ENCODE measurements at regions not wholly inside any gene's neighbourhood (a gene's known extent, or its start where the extent isn't known, plus 50 kb on each side); places are given as distances from the start of the nearest gene placed in this dataset.

DNA sequence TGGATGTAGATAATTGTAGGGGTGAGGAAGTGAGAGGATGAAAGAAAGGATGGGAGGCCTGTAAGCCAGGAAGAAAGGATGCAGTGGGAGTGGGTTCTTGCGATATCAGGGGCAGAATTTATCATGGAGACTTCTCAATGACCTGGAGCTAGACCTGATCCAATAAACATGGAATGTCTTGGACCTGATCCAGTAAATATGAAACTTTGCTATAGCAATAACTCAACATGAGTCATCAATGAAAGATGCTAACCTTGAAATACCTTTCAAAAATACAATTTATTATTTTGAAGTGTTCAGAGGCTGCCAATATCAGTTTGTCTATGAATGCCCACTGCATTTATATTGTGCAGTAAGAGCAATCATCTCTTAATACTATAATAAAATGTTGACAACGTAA, 279.5 kb downstream of the POU4F1 start:
- H3K9me3 Mint-ChIP-seq, result no peaks in the 10 kb centered on the region
- TF ChIP-seq, protein P1, sequence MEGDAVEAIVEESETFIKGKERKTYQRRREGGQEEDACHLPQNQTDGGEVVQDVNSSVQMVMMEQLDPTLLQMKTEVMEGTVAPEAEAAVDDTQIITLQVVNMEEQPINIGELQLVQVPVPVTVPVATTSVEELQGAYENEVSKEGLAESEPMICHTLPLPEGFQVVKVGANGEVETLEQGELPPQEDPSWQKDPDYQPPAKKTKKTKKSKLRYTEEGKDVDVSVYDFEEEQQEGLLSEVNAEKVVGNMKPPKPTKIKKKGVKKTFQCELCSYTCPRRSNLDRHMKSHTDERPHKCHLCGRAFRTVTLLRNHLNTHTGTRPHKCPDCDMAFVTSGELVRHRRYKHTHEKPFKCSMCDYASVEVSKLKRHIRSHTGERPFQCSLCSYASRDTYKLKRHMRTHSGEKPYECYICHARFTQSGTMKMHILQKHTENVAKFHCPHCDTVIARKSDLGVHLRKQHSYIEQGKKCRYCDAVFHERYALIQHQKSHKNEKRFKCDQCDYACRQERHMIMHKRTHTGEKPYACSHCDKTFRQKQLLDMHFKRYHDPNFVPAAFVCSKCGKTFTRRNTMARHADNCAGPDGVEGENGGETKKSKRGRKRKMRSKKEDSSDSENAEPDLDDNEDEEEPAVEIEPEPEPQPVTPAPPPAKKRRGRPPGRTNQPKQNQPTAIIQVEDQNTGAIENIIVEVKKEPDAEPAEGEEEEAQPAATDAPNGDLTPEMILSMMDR (IDR thresholded peaks at IDR 0.05; ENCODE audit: unreplicated experiment in 3 of 3), result no peak
- no peaks in the 10 kb centered on the region for H3K4me1 Mint-ChIP-seq
- H3K27ac Mint-ChIP-seq, result no peak overlapping the region
- no peaks in the 10 kb centered on the region for H3K36me3 Mint-ChIP-seq (ENCODE audit: low read depth)
- H3K4me3 Mint-ChIP-seq, result no peak overlapping the region
- peaks cover 3% of the 10 kb centered on the region for H3K27me3 Mint-ChIP-seq (ENCODE audit: low read depth)

DNA sequence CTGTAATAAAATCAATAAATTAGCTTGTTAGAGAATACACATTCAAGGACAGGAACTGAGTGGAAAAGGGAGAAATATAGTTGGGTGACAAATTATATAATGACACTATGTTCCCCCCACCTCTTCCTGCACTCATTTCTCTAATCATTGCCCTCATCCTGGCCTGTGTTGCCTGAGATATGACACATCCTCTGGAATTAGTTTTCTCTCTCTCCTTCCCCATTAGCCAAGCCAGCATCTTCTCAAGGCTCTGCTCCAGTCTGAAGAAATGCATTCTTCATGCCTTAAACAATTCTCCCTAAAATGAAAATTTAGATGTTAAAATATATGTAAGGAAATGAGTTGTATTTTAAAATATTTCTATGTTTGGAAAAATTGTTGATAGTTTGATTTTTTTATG, 280.3 kb downstream of the POU4F1 start:
- TF ChIP-seq, protein P1 (IDR thresholded peaks at IDR 0.05; ENCODE audit: unreplicated experiment in 3 of 3), result no peak
- Mint-ChIP-seq H3K36me3 (ENCODE audit: low read depth) (no peaks in the 10 kb centered on the region), H3K27ac (no peak overlapping the region), H3K4me1 (no peaks in the 10 kb centered on the region), H3K27me3 (ENCODE audit: low read depth) (peaks cover 3% of the 10 kb centered on the region), H3K4me3 (no peak overlapping the region), H3K9me3 (no peaks in the 10 kb centered on the region)

DNA sequence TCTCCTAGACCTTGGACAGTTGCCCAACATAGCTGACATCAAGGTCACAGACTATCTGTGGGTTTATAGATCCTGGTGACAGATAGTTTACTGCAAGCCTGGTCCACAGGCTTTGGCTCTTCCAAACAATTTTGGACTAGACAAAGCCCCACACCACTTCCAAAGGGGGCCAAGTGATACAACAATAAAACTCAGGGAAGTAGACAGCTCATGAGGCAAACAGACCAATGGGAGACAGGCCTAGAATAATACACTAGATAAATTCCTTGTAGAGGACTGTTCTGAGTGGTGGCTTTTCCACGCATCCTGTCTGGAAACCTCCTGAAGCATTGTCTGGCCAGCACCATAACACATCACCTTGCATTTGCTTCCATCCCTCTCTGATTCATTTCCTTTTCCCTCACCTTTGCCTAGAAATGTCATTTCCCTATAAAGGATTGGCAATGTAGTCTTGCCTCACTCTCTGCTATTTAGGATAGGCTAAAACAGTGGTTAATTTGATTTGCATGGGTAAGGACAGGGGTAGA, 284.2 kb downstream of the POU4F1 start:
- TF ChIP-seq, protein P1 (IDR thresholded peaks at IDR 0.05; ENCODE audit: unreplicated experiment in 3 of 3), result no peak
- H3K4me1 Mint-ChIP-seq, result no peaks in the 10 kb centered on the region
- no peak overlapping the region for H3K27ac Mint-ChIP-seq
- H3K27me3 Mint-ChIP-seq (ENCODE audit: low read depth), result peaks cover 3% of the 10 kb centered on the region
- H3K9me3 Mint-ChIP-seq, result no peaks in the 10 kb centered on the region
- H3K36me3 Mint-ChIP-seq (ENCODE audit: low read depth), result no peaks in the 10 kb centered on the region
- H3K4me3 Mint-ChIP-seq, result no peak overlapping the region

DNA sequence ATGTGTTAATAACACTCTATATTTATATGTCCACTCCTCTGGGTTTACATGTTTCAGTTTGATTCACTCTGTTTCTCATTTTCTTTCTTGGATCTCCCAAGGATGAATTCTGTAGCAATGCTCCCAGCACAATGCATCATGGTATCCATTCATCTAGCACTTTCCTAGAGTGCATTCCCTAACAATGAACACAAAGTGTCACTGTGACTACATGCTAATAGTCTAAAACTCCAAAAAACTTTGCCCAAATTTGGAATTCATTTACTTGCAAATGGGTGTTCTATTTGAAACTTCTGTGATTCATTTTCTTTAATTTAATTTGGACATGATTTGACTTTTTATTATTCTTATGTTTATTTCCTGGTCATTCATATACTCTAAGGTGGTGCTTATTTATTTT, 286.3 kb downstream of the POU4F1 start:
- Mint-ChIP-seq H3K4me1 (no peaks in the 10 kb centered on the region), H3K36me3 (ENCODE audit: low read depth) (no peaks in the 10 kb centered on the region), H3K9me3 (no peaks in the 10 kb centered on the region), H3K27ac (no peak overlapping the region), H3K4me3 (no peak overlapping the region), H3K27me3 (ENCODE audit: low read depth) (peaks cover 2% of the 10 kb centered on the region)
- TF ChIP-seq, protein P1 (IDR thresholded peaks at IDR 0.05; ENCODE audit: unreplicated experiment in 3 of 3), result peak; percentile 37 to 40 (median 39)

DNA sequence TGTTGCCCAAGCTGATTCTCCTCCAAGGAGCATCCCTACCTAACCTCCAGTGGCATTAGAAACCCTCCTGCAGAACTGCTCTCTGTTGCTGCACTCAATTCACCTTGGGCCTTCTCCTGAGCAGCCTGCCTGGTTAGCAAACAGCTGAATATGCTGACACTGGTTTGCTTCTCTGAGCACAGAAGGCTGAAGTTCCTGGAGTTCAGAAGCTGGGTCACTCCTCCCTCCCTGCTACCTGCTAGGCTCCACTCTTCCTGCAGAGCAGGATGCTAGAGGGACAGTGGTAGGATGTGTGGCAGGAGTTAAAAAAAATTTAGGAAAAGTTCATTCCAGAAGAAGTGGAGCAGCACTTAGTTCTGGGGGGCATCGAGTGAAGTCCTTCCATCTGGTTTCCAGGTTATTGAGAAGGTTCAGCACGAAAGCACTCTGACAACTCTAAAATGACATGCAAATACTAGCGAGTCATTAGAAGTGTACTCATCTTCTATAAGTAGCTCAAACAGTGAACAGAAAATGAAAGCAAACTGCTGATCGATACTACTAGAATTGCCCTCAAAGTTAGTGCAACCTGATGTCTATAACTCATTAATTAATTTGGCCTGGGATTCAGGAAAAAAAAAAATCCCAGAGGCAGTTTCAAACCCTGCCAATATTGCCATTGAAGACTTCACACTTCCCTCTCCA, 293.7 kb downstream of the POU4F1 start:
- Mint-ChIP-seq H3K27me3 (ENCODE audit: low read depth) (peaks cover 4% of the 10 kb centered on the region), H3K4me3 (no peak overlapping the region), H3K36me3 (ENCODE audit: low read depth) (no peaks in the 10 kb centered on the region), H3K27ac (no peak overlapping the region), H3K9me3 (no peaks in the 10 kb centered on the region), H3K4me1 (peaks cover 3% of the 10 kb centered on the region)
- TF ChIP-seq, protein P1 (IDR thresholded peaks at IDR 0.05; ENCODE audit: unreplicated experiment in 3 of 3), result no peak

Measured in nephron (organoid).